Heart right ventricle (tissue), 16 donors: ENCODE measurements at regions not wholly inside any gene's neighbourhood (a gene's known extent, or its start where the extent isn't known, plus 50 kb on each side); places are given as distances from the start of the nearest gene placed in this dataset.

Source experiments
- ATAC-seq, 8 donors: fragments of 200-7000 bp; cut with Tn5 transposase; one replicate each; pipeline ENCODE4 v1.9.1; 2020; ENCODE audit warnings: mild to moderate bottlenecking in 8 of 8, moderate library complexity in 8 of 8, moderate number of reproducible peaks in 1 of 8
- DNase-seq, 2 donors: peaks; one replicate each; pipeline ENCODE4 v3.0.0-alpha.2; 2020
- H3K27ac ChIP-seq, 10 donors: fragments of 200-600 bp; sonication (generic) in 2 of 10; one replicate each; pipeline versions ENCODE4 v1.5.0 to v1.8.0; 2020 to 2022; ENCODE audit warnings: mild to moderate bottlenecking in 3 of 10
- H3K27me3 ChIP-seq, 7 donors: fragments of 200-600 bp; one replicate each; pipeline ENCODE4 v1.8.0; 2021 to 2022; ENCODE audit warnings: mild to moderate bottlenecking in 2 of 7
- H3K36me3 ChIP-seq, 9 donors: fragments of 200-600 bp; sonication (generic) in 1 of 9; one replicate each; pipeline versions ENCODE4 v1.5.0 to v1.8.0; 2020 to 2022; ENCODE audit warnings: mild to moderate bottlenecking in 2 of 9
- H3K4me1 ChIP-seq, 9 donors: fragments of 200-600 bp; sonication (generic) in 1 of 9; one replicate each; pipeline versions ENCODE4 v1.5.0 to v1.8.0; 2020 to 2022; ENCODE audit warnings: mild to moderate bottlenecking in 4 of 9
- H3K4me3 ChIP-seq, 10 donors: fragments of 200-600 bp; sonication (generic) in 2 of 10; one replicate each; pipeline versions ENCODE4 v1.5.0 to v1.8.0; 2020 to 2022; ENCODE audit warnings: mild to moderate bottlenecking in 7 of 10, moderate library complexity in 2 of 10
- H3K9me3 ChIP-seq, 11 donors: fragments of 200-600 bp in 10 of 11; sonication (generic) in 2 of 11; one replicate each; pipeline versions ENCODE4 v1.5.0 to v1.8.0; 2013 to 2022; ENCODE audit warnings: mild to moderate bottlenecking in 2 of 11, control low read depth in 1 of 11, moderate library complexity in 1 of 11
- WGBS, 2 donors: extraction: QIAGEN DNeasy Blood & Tissue Kit; methylation state at CpG; one replicate each; pipeline ENCODE4 v1.1.7; 2013; ENCODE audit warnings: inconsistent platforms in 1 of 2; 5-methylcytosine and 5-hydroxymethylcytosine counted together
- intact Hi-C, 10 donors: fragments of 100-400 bp; cut with DNase I; formaldehyde crosslinking; loops; one replicate each; pipeline versions ENCODE4 v1.11.1 to v1.14.2; 2022
- TF ChIP-seq, protein P1 (sequence below), 9 donors: fragments of 200-600 bp; sonication (generic) in 2 of 9; IDR thresholded peaks; one replicate each; pipeline versions ENCODE4 v1.5.0 to v1.8.0; 2021 to 2022; ENCODE audit warnings: antibody characterized with exemption in 9 of 9, mild to moderate bottlenecking in 5 of 9, moderate library complexity in 1 of 9
- donor health status: Arrhythmogenic right ventricular cardiomyopathy.
- donor health status: ischemic (EF 13 %, LVEDD 7.1; RV severe dilation, severe dysfunction).
- donor health status: healthy with polysubstance abuse.
- donor health status: DM: no; HTN: yes; CAD: no.
- donor health status: DM: no; HTN: no; CAD: no.
- donor health status: ischemic (EF 25% LVEDD 6.9; RV normal size, moderate dysfunction).
- donor health status: ischemic (EF 25% LVEDD 5.7; RV mildly dilated, moderate dysfunction).
- donor health status: healthy.
- donor health status: DM: yes; HTN: yes; CAD: no.
- donor health status: Ischemic cardiomyopathy.
- donor health status: ischemic (EF 35%, LVEDD 5.7; RV mildly dilated, moderate dysfunction).
- donor health status: nonischemic (EF 11% LVEDD 7.7; RV severe dilation, severe dysfunction).
- donor health status: DM: yes; HTN: yes; CAD: no.
- donor health status: PGD.
- donor health status: ischemic (EF 29% LVEDD 5.4; RV normal size, mild dysfunction).
- donor health status: nonischemic (EF 23%, LVEDD 6.1; RV moderate dilation, normal function).

DNA sequence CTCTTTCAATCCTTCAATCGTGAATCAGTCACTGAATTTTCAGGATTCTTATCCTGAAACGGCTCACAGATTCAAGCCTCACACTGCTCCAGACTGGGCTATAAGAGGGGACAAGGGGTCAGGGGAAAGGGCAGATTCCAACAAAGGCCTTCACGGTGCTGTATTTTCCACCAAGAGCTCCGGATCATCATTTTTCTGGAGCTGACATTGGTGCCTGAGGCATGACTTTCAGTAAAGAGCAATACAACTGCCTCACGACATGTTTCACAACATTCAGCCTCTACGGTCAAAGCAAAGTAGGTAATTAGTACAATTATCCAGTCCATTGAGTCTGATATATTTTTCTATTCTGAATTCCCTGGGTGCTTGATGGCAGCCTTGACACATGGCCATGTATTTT lies 185.0 kb upstream of the PRICKLE2 start:
- 84 to 90% methylated on average over 6 of the region's 6 CpGs for WGBS, 2 donors
- Histone ChIP-seq H3K4me1 (no peaks in the 10 kb centered on the region), H3K27ac (no peak overlapping the region), H3K36me3 (no peaks in the 10 kb centered on the region), H3K27me3 (peaks cover 0 to 8% (median 0%) of the 10 kb centered on the region in 7 donors), H3K9me3 (no peaks in the 10 kb centered on the region), H3K4me3 (no peak overlapping the region)
- TF ChIP-seq, protein P1, sequence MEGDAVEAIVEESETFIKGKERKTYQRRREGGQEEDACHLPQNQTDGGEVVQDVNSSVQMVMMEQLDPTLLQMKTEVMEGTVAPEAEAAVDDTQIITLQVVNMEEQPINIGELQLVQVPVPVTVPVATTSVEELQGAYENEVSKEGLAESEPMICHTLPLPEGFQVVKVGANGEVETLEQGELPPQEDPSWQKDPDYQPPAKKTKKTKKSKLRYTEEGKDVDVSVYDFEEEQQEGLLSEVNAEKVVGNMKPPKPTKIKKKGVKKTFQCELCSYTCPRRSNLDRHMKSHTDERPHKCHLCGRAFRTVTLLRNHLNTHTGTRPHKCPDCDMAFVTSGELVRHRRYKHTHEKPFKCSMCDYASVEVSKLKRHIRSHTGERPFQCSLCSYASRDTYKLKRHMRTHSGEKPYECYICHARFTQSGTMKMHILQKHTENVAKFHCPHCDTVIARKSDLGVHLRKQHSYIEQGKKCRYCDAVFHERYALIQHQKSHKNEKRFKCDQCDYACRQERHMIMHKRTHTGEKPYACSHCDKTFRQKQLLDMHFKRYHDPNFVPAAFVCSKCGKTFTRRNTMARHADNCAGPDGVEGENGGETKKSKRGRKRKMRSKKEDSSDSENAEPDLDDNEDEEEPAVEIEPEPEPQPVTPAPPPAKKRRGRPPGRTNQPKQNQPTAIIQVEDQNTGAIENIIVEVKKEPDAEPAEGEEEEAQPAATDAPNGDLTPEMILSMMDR (IDR thresholded peaks at IDR 0.05), result no peak
- ATAC-seq (no peak), DNase-seq (no peak)
- intact Hi-C loops, result no loop called here

DNA sequence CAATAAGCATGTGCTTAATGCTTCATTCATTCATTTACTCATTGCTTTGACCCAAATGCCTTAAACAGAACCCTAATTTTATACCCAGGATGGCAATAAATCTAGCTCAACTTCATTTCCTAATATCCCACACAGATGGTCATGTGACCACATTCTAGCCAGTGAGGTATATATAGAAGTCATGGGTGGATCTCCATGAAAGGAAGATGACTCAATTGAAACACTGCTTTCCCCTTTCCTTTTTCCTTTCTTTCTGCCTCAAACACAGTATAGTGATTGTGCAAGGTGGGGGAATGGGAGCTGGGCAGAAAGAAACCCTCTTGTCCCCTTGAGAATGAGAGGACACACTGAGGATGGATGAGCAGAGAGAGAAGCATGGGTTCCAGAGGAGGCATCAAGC lies 183.5 kb upstream of the PRICKLE2 start:
- no peak overlapping the region for H3K4me3 ChIP-seq
- no peak overlapping the region for H3K27ac ChIP-seq
- no peaks in the 10 kb centered on the region for H3K9me3 ChIP-seq
- H3K36me3 ChIP-seq, result no peaks in the 10 kb centered on the region
- peaks cover 0 to 7% (median 0%) of the 10 kb centered on the region in 7 donors for H3K27me3 ChIP-seq
- H3K4me1 ChIP-seq, result no peaks in the 10 kb centered on the region
- DNase-seq (no peak), ATAC-seq (no peak)
- intact Hi-C loops, result loop anchor here in 2 of 10 donors (10.0 kb wide), 1 partner anchor 76 kb away; no protein-coding TSS in a partner anchor
- TF ChIP-seq, protein P1 (IDR thresholded peaks at IDR 0.05), result no peak

DNA sequence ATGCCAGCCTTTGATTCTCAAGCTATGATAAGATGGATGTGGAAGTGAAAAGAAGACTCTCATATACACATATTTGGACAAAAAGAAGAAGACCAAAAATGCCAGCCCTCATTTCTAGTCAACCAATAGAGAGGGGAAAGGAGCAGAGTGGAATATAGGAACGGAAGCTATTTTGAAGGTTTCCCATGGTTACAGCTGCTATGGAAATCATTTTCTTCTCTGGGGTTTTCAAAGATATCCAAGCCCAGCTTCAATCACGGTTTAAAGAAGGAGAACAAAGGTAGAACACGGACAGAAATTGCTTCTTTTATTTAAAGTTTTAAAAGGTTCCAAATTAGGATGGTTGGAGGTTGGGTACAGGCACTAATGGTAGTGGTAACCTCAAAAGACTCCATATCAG lies 181.0 kb upstream of the PRICKLE2 start:
- no peak overlapping the region for H3K27ac ChIP-seq
- ATAC-seq (no peak), DNase-seq (no peak)
- WGBS, 2 donors, result 70 to 71% methylated on average over 3 of the region's 3 CpGs
- peaks cover 0 to 5% (median 0%) of the 10 kb centered on the region in 7 donors for H3K27me3 ChIP-seq
- H3K4me1 ChIP-seq, result no peaks in the 10 kb centered on the region
- H3K4me3 ChIP-seq, result no peak overlapping the region
- intact Hi-C loops, result loop anchor here in 2 of 10 donors (10.0 kb wide), 1 partner anchor 79 kb away; no protein-coding TSS in a partner anchor
- H3K36me3 ChIP-seq, result no peaks in the 10 kb centered on the region
- TF ChIP-seq, protein P1 (IDR thresholded peaks at IDR 0.05), result no peak
- H3K9me3 ChIP-seq, result no peaks in the 10 kb centered on the region

DNA sequence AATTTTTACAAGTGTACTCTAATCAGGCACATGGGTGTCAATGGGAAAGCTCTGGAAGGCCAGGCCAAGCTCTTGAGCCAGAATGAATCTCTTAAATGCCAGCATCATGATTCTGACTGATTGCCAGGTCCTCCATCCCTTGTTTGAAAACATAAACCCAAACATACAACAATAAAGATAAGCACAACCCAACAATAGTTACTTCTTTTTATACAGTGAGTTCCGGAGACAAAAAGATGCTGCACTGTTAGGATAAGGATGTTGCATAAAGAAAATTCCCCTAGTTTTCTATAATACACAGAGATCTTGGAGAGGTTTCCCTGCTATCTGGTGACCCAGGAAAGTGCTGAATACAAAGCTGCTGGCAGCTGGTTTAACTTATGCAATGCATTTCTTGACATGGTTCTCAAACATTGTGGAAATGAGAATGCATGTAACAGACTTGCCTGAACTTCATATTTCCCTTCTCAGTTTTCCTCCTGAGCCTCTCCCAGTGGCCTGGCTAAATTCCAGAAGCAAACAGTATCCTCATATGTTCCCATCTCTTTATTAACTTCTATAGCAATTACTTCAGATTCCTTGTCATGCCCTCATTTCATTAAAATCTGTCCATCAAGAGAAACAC lies 180.1 kb upstream of the PRICKLE2 start:
- Histone ChIP-seq H3K4me3 (no peak overlapping the region), H3K27me3 (peaks cover 0 to 5% (median 0%) of the 10 kb centered on the region in 7 donors), H3K9me3 (no peaks in the 10 kb centered on the region), H3K4me1 (no peaks in the 10 kb centered on the region), H3K36me3 (no peaks in the 10 kb centered on the region), H3K27ac (no peak overlapping the region)
- DNase-seq (no peak), ATAC-seq (no peak)
- WGBS, 2 donors, result 82 to 84% methylated on average over 1 of the region's 1 CpG
- TF ChIP-seq, protein P1 (IDR thresholded peaks at IDR 0.05), result no peak
- intact Hi-C loops, result loop anchor here in 2 of 10 donors (10.0 kb wide), 1 partner anchor 79 kb away; no protein-coding TSS in a partner anchor
